ENCODE measurements at regions not wholly inside any gene's neighbourhood (a gene's known extent, or its start where the extent isn't known, plus 50 kb on each side); places are given as distances from the start of the nearest gene placed in this dataset.

DNA sequence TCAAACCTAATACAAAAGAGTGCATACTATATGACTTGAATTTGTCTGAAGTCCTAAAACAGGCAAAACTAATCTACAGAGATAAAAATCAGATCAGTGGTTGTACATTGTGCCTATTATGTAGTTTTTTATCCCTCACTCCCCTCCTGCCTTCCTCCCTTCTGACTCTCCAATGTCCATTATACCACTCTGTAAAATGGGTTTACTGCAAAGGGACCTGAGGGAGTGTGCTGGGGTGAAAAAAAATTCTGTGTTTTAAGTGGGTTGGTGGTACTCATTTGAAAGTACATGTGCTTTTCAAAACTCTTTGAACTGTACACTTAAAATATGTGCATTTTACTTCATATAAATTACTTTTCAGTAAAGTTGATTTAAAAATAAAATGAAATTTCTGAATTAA lies 89.0 kb upstream of the UBE2E3 start:
- TF ChIP-seq, protein P1, sequence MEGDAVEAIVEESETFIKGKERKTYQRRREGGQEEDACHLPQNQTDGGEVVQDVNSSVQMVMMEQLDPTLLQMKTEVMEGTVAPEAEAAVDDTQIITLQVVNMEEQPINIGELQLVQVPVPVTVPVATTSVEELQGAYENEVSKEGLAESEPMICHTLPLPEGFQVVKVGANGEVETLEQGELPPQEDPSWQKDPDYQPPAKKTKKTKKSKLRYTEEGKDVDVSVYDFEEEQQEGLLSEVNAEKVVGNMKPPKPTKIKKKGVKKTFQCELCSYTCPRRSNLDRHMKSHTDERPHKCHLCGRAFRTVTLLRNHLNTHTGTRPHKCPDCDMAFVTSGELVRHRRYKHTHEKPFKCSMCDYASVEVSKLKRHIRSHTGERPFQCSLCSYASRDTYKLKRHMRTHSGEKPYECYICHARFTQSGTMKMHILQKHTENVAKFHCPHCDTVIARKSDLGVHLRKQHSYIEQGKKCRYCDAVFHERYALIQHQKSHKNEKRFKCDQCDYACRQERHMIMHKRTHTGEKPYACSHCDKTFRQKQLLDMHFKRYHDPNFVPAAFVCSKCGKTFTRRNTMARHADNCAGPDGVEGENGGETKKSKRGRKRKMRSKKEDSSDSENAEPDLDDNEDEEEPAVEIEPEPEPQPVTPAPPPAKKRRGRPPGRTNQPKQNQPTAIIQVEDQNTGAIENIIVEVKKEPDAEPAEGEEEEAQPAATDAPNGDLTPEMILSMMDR (IDR thresholded peaks at IDR 0.05 in 8 of 11, conservative IDR thresholded peaks at IDR 0.05 in 3 of 11): no peak
- no peak for TF ChIP-seq POLR2AphosphoS5 (IDR thresholded peaks at IDR 0.05)

Data from spleen (tissue), 7 donors.